GM18519 (cell line): ENCODE measurements at regions not wholly inside any gene's neighbourhood (a gene's known extent, or its start where the extent isn't known, plus 50 kb on each side); places are given as distances from the start of the nearest gene placed in this dataset.
"Not testable (repeated sequence)": the region's sequence is repeated elsewhere in the genome, so short reads cannot be mapped to it uniquely, and the experiment has no call there.

Experiments
- ATAC-seq: cut with Tn5 transposase; IDR thresholded peaks from one replicate; pipeline ENCODE4 v1.9.1; 2021; ENCODE audit warnings: mild to moderate bottlenecking, moderate library complexity; ENCODE audit not compliant: unreplicated experiment, low FRiP score

DNA sequence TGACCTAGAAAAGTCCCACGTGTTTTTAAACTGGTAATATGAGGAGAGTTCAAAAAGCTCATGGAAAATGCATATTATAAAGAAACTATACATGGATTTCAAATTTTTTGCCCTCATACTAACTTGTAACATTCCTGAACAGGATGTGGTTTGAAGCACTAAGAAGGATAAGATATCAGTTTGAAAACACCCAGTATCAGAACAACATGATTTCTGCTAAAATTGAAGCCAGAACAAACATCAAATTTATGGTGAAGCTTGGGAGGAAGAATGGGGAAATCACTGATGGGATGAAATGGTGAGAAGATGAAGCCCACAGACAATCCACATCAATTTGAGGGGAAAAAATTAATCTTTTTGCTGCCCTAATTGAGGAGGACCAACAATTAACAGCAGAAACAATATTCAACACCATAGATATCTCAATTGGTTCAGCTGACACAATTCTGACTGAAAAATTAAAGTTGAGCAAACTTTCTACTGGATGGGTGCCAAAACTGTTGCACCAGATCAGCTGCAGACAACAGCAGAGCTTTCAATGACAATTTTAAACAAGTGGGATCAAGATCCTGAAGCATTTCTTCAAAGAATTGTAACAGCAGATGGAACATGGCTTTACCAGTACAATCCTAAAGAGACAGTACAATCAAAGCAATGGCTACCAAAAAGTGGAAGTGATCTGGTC, 113.2 kb upstream of the SNX2 start:
- ATAC-seq = no peak

GRCh38 chr5:122665051-122665450, 109.8 kb upstream of the SNX2 start:
- ATAC-seq = no peak

- peak; percentile 59 for ATAC-seq
These were observed 106.3 kb upstream of the SNX2 start for GRCh38 chr5:122668552-122668951.

DNA sequence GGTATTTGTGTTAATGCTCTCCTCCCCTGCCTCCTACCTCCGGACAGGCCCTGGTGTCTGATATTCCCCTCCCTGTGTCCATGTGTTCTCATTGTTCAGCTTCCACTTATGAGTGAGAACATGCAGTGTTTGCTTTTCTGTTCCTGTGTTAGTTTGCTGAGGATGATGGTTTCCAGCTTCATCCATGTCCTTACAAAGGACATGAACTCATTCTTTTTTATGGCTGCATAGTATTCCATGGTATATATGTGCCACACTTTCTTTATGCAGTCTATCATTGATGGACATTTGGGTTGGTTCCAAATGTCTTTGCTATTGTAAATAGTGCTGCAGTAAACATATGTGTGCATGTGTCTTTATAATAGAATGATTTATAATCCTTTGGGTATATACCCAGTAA, 105.2 kb upstream of the SNX2 start:
- not testable (repeated sequence) for ATAC-seq

DNA sequence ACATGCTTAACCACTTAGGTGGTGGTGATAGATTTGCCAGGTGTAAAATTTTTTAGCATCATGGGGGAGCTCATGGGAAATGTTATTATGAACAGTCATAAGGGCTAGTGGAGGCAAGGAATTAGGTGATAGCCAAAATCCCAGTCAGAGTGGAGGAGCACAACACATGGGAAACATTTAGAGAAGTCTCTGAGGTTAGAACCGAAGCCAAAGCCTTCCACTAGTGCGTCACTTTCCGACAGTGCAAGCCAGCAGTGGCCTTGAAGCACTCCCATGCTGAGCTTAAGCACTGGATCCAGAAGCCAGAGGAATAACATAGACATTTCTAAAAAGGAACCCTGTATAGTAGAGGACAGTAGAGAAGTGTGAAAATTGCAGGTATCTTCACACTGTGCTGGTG, 101.5 kb upstream of the SNX2 start:
- ATAC-seq = no peak

DNA sequence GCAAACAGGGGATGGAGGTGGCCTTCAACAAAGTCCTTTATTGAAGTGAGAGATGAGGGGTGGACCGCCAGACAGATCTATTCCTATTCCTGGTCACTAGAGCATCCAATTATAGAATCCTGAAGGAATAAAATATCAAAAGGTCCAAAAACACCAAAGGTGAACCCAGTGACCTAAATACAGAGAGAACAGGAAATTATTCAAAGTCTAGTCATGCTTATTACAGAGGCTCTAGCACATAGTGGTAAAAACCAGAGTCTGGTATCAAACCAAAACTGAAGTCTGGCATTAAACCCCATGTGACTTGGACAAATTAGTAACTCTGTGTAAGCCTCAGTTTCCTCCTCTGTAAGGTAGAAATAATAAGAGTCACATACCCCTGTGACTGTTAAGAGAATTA, 100.5 kb upstream of the SNX2 start:
- ATAC-seq = no peak

GRCh38 chr5:122680623-122681350, 94.1 kb upstream of the SNX2 start:
- no peak for ATAC-seq

DNA sequence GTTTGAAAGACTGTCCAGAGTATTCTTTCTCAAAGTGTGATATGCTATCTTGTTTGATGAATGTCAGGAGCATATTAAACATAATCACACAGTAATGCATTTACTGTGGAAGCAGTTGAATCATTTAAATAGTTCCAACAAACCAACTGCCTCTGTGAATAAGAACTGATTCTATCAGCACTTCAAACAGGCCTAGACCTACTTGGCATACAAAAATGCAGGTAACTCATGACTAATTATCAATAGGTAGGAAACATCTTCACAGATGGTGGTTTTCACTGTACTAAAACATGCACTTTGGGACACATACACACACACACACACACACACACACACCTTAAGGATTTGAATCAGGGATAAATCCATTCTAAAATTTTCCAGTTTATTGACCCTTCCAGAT, 91.2 kb upstream of the SNX2 start:
- ATAC-seq = no peak

- no peak for ATAC-seq
These were observed 84.6 kb upstream of the SNX2 start for GRCh38 chr5:122690266-122690665.

DNA sequence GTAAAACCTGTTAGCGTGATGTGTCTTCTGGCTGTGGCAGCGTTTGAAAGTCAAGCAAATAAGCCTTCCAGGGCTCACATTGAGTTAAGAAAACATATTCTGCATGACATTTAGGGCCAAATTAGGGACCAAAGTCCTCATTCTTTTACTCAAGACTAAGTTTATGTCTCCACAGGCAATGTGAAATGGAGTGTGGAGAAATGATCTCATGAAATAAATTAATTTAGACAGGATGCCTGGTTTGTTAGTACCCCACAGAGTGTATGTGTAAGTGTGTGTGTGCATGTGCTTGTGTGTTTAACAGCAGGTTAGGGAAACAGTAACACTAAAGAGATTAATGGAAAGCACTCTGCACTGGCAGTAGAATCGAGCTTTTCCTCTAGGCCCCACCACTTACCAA, 82.9 kb upstream of the SNX2 start:
- ATAC-seq = no peak

DNA sequence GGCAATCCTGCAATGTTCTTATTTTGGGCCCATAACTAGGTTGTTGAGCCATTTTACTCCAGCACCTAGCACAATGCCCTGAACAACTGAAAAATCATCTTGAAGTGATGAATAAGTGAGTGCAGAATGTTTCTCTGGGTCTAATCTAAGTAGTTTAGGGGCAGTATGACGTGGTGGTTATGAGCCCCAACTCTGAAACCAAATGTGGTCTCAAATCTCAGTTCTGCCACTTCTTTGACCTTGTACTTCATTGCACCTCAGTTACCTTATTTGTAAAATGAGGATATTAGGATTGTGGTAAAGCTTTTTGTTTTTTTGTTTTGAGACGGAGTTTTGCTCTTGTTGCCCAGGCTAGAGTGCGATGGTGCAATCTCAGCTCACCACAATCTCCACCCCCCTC, 80.9 kb upstream of the SNX2 start:
- no peak for ATAC-seq

GRCh38 chr5:122694884-122695283, 80.0 kb upstream of the SNX2 start:
- no peak for ATAC-seq

DNA sequence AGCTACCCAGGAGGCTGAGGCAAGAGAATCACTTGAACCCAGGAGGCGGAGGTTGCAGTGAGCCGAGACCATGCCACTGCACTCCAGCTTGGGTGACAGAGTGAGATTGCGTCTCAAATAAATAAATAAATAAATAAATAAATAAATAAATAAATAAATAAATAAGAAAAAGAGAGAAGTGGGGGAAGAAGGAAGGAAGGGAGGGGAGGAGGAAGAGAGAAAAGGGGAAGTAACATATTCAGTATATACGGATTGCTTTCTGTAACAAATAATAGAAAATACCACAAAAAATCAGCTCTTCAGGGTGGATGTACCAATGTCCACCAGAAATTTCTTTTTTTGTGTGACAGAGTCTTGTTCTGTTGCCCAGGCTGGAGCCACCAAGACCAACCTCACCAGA, 78.1 kb upstream of the SNX2 start:
- ATAC-seq = not testable (repeated sequence)

GRCh38 chr5:122697191-122697590, 77.7 kb upstream of the SNX2 start:
- ATAC-seq = no peak

- no peak for ATAC-seq
These were observed 75.7 kb upstream of the SNX2 start for GRCh38 chr5:122699201-122699600.

GRCh38 chr5:122701640-122702523, 73.0 kb upstream of the SNX2 start:
- peak; percentile 98 for ATAC-seq

DNA sequence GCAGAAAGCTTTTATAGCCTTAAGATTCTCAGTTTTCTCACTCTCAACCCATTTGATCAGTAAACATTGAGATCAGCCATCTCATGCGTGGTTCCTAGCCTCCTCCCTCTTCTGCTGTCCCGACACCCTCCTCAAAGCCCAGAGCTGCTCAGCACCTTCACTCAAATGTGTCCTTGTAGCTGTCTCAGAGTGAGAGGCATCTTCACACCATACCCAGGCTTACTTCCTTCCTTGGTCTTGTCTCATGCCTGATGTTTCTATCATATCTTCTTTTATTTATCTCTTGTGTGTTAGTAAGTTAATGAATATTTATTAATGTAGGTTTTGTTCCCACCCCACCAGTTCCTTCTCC, 72.4 kb upstream of the SNX2 start:
- no peak for ATAC-seq

DNA sequence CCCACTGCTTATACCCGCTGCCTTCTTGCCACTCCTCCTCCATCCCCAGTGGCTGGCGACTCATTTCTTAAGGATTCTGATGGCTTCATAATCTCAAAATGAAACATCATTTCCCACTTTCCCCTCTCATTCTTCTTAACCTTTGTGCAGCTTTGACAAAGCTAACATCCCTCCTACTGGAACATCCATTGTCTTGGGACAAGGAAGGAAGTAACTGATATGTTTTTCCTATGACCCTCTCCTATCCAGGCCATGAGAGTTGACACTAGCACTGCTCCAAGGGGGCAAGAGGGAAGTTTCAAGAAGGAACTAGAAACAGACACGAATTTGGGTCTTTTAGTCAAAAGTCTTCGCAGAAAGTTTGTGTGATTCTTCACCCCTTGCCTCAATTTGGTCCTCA, 71.7 kb upstream of the SNX2 start:
- ATAC-seq = no peak

DNA sequence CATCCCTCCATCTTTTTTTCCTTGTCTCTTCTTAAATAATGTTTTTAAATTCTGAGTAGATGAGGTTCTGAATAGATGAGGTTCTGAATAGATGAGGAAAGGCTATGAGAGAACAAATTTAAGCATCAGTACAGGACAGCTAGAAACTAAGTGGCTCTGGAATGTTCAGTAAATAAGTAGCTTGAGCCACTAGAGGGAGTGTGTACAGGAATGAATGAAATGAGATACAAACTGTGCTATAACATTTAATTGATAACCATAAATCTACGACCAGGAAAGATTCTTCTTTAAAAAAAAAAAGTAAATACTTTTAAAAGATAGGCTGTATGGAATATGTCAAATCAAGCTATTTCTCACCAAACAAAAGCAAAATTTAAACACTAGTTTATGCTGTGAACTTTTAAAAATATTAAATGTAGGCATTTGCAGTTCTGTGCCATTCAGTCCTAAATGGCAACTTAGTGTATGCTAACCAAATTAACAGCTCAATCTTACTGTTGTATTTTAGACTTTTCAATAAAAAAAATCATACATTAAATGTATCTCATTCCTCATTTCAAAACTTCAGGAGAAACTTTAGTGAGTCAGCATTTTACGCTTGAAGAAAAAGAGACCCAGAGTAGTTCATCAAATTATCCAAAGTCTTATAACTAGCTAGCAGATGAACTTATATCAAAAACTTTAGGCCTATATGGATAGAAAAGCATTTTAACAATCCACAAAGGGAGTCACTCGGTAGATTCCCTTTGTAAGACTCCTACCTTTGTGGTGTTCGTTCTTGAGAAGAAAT, 70.4 kb upstream of the SNX2 start:
- ATAC-seq = no peak

- no peak for ATAC-seq
These were observed 69.0 kb upstream of the SNX2 start for GRCh38 chr5:122705851-122706250.

- no peak for ATAC-seq
These were observed 67.1 kb upstream of the SNX2 start for GRCh38 chr5:122707796-122708195.
